Heart left ventricle (tissue), 13 donors: ENCODE measurements at regions not wholly inside any gene's neighbourhood (a gene's known extent, or its start where the extent isn't known, plus 50 kb on each side); places are given as distances from the start of the nearest gene placed in this dataset.

Experiments
- CTCF ChIP-seq, 12 donors: fragments of 200-600 bp; sonication (generic) in 4 of 12; IDR thresholded peaks; one replicate each; pipeline versions ENCODE4 v1.5.0 to v1.8.0; 2018 to 2022; ENCODE audit warnings: antibody characterized with exemption in 12 of 12, mild to moderate bottlenecking in 5 of 12
- POLR2A ChIP-seq, 2 donors: fragments of 450-650 bp; IDR thresholded peaks; one replicate each; pipeline ENCODE4 v1.6.1; 2017; ENCODE audit warnings: antibody characterized with exemption in 2 of 2, mild to moderate bottlenecking in 2 of 2, moderate library complexity in 2 of 2
- donor health status: ischemic (EF 13 %, LVEDD 7.1; RV severe dilation, severe dysfunction).
- donor health status: DM: no; HTN: yes; CAD: no.
- donor health status: DM: no; HTN: no; CAD: no.
- donor health status: ischemic (EF 25% LVEDD 6.9; RV normal size, moderate dysfunction).
- donor health status: ischemic (EF 25% LVEDD 5.7; RV mildly dilated, moderate dysfunction).
- donor health status: ischemic (EF 35%, LVEDD 5.7; RV mildly dilated, moderate dysfunction).
- donor health status: nonischemic (EF 11% LVEDD 7.7; RV severe dilation, severe dysfunction).
- donor health status: DM: yes; HTN: yes; CAD: no.
- donor health status: PGD.
- donor health status: ischemic (EF 29% LVEDD 5.4; RV normal size, mild dysfunction).
- donor health status: nonischemic (EF 23%, LVEDD 6.1; RV moderate dilation, normal function).

GRCh38 chr13:104447348-104447747 lies 1381.1 kb upstream of the SLC10A2 start:
- TF ChIP-seq CTCF (IDR thresholded peaks at IDR 0.05) (no peak), POLR2A (IDR thresholded peaks at IDR 0.05) (no peak)
